ENCODE measurements at regions not wholly inside any gene's neighbourhood (a gene's known extent, or its start where the extent isn't known, plus 50 kb on each side); places are given as distances from the start of the nearest gene placed in this dataset.

GRCh38 chr3:83150896-83151295, 1389.5 kb upstream of the GBE1 start:
- DNase-seq (ENCODE audit: low read depth, low spot score): no peak
- no peak overlapping the region for H3K4me3 ChIP-seq
- no peak overlapping the region for H3K9ac ChIP-seq (ENCODE audit: insufficient read length)
- H3K27ac ChIP-seq: no peak overlapping the region
- H3K36me3 ChIP-seq (ENCODE audit: insufficient read depth, low read length): no peaks in the 10 kb centered on the region
- H3K9me3 ChIP-seq (ENCODE audit: low read depth, low read length): no peaks in the 10 kb centered on the region
- TF ChIP-seq EZH2 (IDR thresholded peaks at IDR 0.05) (no peak), POLR2AphosphoS5 (IDR thresholded peaks at IDR 0.05; ENCODE audit: borderline replicate concordance, low read depth, low read length) (no peak), FOXP2 (optimal IDR thresholded peaks at IDR 0.05; ENCODE audit: control extremely low read depth, extremely low read length, insufficient read depth) (no peak)

- no peak overlapping the region for H3K27ac ChIP-seq
- TF ChIP-seq EZH2 (IDR thresholded peaks at IDR 0.05) (no peak), POLR2AphosphoS5 (IDR thresholded peaks at IDR 0.05; ENCODE audit: borderline replicate concordance, low read depth, low read length) (no peak), FOXP2 (optimal IDR thresholded peaks at IDR 0.05; ENCODE audit: control extremely low read depth, extremely low read length, insufficient read depth) (no peak)
Measured at GRCh38 chr3:83140983-83141382, 1379.5 kb upstream of the GBE1 start.

DNA sequence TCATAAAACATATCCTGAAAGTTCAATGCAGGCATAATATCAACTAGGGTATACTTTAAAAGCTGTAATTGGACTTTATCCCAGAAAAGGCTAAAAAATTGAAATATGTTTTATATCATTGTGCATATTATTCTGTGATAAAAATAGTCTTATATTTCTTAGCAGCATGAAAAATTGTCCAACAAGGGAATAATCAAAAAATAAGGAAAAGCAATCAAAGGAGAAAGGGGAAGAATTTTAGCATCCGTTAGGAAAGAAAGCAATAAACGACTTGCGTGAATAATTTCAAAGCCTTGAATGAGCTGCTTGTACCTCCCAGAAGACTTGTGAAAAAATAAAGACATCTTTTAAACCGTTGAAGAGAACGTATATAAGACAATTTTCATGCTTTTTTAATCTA, 1369.8 kb upstream of the GBE1 start:
- no peak for DNase-seq (ENCODE audit: low read depth, low spot score)
- no peak overlapping the region for H3K9ac ChIP-seq (ENCODE audit: insufficient read length)
- no peaks in the 10 kb centered on the region for H3K36me3 ChIP-seq (ENCODE audit: insufficient read depth, low read length)
- TF ChIP-seq POLR2AphosphoS5 (IDR thresholded peaks at IDR 0.05; ENCODE audit: borderline replicate concordance, low read depth, low read length) (no peak), EZH2 (IDR thresholded peaks at IDR 0.05) (no peak), FOXP2 (optimal IDR thresholded peaks at IDR 0.05; ENCODE audit: control extremely low read depth, extremely low read length, insufficient read depth) (no peak)
- no peaks in the 10 kb centered on the region for H3K9me3 ChIP-seq (ENCODE audit: low read depth, low read length)
- no peak overlapping the region for H3K27ac ChIP-seq
- H3K4me3 ChIP-seq: no peak overlapping the region

More at GRCh38 chr3:83140983-83141382, 1379.5 kb upstream of the GBE1 start:
- no peak for DNase-seq (ENCODE audit: low read depth, low spot score)
- Histone ChIP-seq H3K9ac (ENCODE audit: insufficient read length) (no peak overlapping the region), H3K9me3 (ENCODE audit: low read depth, low read length) (no peaks in the 10 kb centered on the region), H3K4me3 (no peak overlapping the region), H3K36me3 (ENCODE audit: insufficient read depth, low read length) (no peaks in the 10 kb centered on the region)

DNA sequence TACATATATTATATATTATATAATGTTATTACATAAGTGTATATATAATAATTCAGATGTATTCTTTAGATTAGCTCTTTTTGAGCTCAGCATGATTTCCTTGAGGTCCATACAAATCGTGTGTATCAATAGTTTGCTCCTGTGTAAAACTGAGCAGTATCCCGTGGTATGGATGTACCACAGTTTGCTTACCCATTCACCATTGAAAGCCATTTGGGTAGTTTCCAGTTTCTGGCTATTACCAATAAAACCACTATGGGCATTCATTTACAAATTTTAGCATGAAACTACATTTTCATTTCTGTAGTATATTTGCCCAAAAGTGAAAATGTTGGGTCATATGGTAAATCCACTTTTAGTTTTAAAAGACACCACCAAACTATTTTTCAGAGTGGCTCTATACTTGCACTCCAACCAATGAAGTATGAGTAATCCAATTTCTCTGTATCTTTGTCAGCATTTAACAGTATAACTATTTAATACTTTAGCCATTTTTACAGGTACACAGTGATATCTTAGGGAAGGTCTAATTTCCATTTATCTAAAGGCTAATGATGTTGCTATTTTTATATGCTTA, 1361.4 kb upstream of the GBE1 start:
- Histone ChIP-seq H3K27ac (no peak overlapping the region), H3K4me3 (no peak overlapping the region), H3K36me3 (ENCODE audit: insufficient read depth, low read length) (no peaks in the 10 kb centered on the region), H3K9ac (ENCODE audit: insufficient read length) (no peak overlapping the region), H3K9me3 (ENCODE audit: low read depth, low read length) (no peaks in the 10 kb centered on the region)
- DNase-seq (ENCODE audit: low read depth, low spot score): no peak
- no peak for TF ChIP-seq POLR2AphosphoS5 (IDR thresholded peaks at IDR 0.05; ENCODE audit: borderline replicate concordance, low read depth, low read length)

- Histone ChIP-seq H3K36me3 (ENCODE audit: insufficient read depth, low read length) (no peaks in the 10 kb centered on the region), H3K9me3 (ENCODE audit: low read depth, low read length) (no peaks in the 10 kb centered on the region), H3K27ac (no peak overlapping the region), H3K9ac (ENCODE audit: insufficient read length) (no peak overlapping the region), H3K4me3 (no peak overlapping the region)
- DNase-seq (ENCODE audit: low read depth, low spot score): no peak
- no peak for TF ChIP-seq EZH2 (IDR thresholded peaks at IDR 0.05)
- no peak for TF ChIP-seq FOXP2 (optimal IDR thresholded peaks at IDR 0.05; ENCODE audit: control extremely low read depth, extremely low read length, insufficient read depth)
- no peak for TF ChIP-seq POLR2AphosphoS5 (IDR thresholded peaks at IDR 0.05; ENCODE audit: borderline replicate concordance, low read depth, low read length)
Measured at GRCh38 chr3:83093222-83093572, 1331.8 kb upstream of the GBE1 start.

DNA sequence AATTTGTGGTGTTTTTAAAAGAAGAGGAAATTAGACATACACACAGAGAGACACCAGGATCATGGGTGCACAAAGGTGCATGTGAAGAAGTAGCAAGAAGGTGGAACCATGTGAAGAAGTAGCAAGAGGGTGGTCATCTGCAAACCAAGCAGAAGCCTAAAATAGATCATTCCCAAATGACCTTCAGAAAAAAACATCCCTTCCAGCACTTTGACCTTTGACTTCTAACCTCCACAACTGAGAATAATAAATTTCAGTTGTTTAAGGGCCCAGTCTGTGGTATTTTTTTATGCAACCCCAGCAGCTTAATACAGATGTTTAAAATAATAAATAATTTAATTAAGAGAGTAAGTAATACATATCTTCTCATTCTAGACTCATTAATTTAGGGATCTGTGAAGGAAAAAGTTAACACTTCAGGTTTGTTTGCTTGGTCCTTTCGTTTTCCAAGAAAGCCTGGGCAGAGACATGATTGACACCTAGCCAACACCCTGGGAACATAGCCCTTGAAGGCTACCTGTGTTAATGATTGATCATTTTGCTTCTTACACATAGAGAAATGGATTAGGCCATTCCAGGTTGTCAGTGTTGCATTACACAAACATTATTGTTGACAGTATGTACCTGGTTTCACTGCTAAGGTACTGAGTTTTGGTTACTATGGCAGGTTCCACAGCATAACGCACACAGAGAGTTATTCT, 1331.2 kb upstream of the GBE1 start:
- Histone ChIP-seq H3K27ac (no peak overlapping the region), H3K9me3 (ENCODE audit: low read depth, low read length) (no peaks in the 10 kb centered on the region), H3K36me3 (ENCODE audit: insufficient read depth, low read length) (no peaks in the 10 kb centered on the region), H3K4me3 (no peak overlapping the region), H3K9ac (ENCODE audit: insufficient read length) (no peak overlapping the region)
- TF ChIP-seq EZH2 (IDR thresholded peaks at IDR 0.05) (no peak), FOXP2 (optimal IDR thresholded peaks at IDR 0.05; ENCODE audit: control extremely low read depth, extremely low read length, insufficient read depth) (no peak), POLR2AphosphoS5 (IDR thresholded peaks at IDR 0.05; ENCODE audit: borderline replicate concordance, low read depth, low read length) (no peak)
- DNase-seq (ENCODE audit: low read depth, low spot score): no peak

GRCh38 chr3:83076041-83076440, 1314.6 kb upstream of the GBE1 start:
- Histone ChIP-seq H3K27ac (no peak overlapping the region), H3K4me3 (no peak overlapping the region), H3K36me3 (ENCODE audit: insufficient read depth, low read length) (no peaks in the 10 kb centered on the region), H3K9ac (ENCODE audit: insufficient read length) (no peak overlapping the region), H3K9me3 (ENCODE audit: low read depth, low read length) (no peaks in the 10 kb centered on the region)
- TF ChIP-seq FOXP2 (optimal IDR thresholded peaks at IDR 0.05; ENCODE audit: control extremely low read depth, extremely low read length, insufficient read depth) (no peak), POLR2AphosphoS5 (IDR thresholded peaks at IDR 0.05; ENCODE audit: borderline replicate concordance, low read depth, low read length) (no peak), EZH2 (IDR thresholded peaks at IDR 0.05) (no peak)
- DNase-seq (ENCODE audit: low read depth, low spot score): no peak

DNA sequence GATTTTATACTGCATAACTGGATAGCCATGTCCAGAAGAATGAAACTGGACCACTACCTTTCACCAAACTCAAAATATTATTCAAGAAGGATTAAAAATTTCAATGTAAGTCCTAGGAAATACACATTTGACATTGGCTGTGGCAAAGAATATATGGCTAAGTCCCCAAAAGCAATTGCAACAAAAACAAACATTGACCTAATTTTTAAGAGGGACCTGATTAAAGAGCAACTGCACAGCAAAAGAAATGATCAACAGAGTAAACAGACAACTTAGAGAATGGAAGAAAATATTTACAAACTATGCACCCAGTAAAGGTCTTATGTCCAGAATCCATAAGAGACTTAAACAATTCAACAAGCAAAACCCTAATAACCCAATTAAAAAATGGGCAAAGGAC, 1313.0 kb upstream of the GBE1 start:
- no peak overlapping the region for H3K4me3 ChIP-seq
- H3K36me3 ChIP-seq (ENCODE audit: insufficient read depth, low read length): no peaks in the 10 kb centered on the region
- no peak for TF ChIP-seq EZH2 (IDR thresholded peaks at IDR 0.05)

DNA sequence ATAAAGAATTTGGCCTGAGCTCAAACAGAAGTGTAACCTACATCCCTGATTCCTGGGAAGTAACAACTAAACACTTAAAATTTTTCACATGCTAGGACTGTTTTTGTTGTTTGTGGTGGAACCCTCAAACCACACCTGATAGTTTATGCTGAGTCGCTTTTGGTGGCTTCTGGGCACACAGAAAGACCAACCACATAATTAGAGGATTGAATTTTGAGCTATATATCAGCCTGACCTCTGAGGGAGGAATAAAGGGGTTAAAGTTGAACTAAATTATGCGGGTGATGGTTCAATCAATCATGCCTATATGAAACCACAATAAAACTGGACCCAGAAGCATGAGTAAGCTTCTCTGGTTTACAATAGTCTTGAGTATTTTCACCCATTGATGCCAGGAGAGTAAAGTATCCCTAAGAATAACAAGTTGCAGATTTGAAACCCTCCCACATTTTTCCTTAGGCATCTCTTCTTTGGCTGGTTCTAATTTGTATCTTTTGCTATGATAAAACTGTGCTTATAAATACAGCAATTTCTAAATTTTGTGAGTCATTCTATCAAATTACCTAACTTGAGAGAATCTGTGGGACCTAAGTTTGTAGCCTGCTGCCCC, 1304.5 kb upstream of the GBE1 start:
- Histone ChIP-seq H3K27ac (no peak overlapping the region), H3K9ac (ENCODE audit: insufficient read length) (no peak overlapping the region)

More for the DNA sequence above, 1313.0 kb upstream of the GBE1 start:
- H3K9ac ChIP-seq (ENCODE audit: insufficient read length): no peak overlapping the region
- H3K27ac ChIP-seq: no peak overlapping the region
- no peaks in the 10 kb centered on the region for H3K9me3 ChIP-seq (ENCODE audit: low read depth, low read length)
- DNase-seq (ENCODE audit: low read depth, low spot score): no peak

More for the DNA sequence above, 1304.5 kb upstream of the GBE1 start:
- no peak for DNase-seq (ENCODE audit: low read depth, low spot score)
- no peaks in the 10 kb centered on the region for H3K36me3 ChIP-seq (ENCODE audit: insufficient read depth, low read length)
- H3K4me3 ChIP-seq: no peak overlapping the region
- H3K9me3 ChIP-seq (ENCODE audit: low read depth, low read length): 0 out of 2 replicates have a peak, but pooled peaks cover 4% of the 10 kb centered on the region
- TF ChIP-seq EZH2 (IDR thresholded peaks at IDR 0.05) (no peak), FOXP2 (optimal IDR thresholded peaks at IDR 0.05; ENCODE audit: control extremely low read depth, extremely low read length, insufficient read depth) (no peak), POLR2AphosphoS5 (IDR thresholded peaks at IDR 0.05; ENCODE audit: borderline replicate concordance, low read depth, low read length) (no peak)

Measured in SK-N-MC (cell line).